ENCODE measurements at regions not wholly inside any gene's neighbourhood (a gene's known extent, or its start where the extent isn't known, plus 50 kb on each side); places are given as distances from the start of the nearest gene placed in this dataset.
"Not testable (repeated sequence)": the region's sequence is repeated elsewhere in the genome, so short reads cannot be mapped to it uniquely, and the experiment has no call there.

DNA sequence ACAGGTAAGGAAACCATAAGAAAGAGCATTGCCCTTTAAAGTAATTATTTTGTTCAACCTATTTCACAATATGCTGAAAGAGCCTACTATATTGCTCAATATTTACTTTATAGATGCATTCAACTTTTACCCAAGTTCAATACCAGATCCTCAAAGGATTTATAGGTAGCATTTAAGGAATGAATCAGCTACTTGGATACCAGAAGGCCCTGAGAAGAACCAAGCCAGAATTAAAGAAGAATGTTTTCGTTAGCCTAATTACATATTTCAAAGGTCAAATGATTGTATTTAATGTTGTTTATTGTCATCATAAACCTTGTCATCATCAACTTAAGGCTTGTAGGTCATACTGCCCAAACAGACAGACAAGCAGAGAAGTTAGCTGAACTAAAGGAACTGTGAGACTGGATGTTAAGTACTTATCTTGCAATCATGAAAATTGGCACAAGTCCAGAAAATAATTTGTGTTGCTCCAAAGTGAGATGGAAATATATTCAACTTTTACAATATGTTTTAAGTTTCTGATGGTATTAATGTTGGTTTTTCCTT lies 636.7 kb downstream of the RFPL4B start:
- DNase-seq (ENCODE audit: low read depth in 2 of 2): no peak

DNA sequence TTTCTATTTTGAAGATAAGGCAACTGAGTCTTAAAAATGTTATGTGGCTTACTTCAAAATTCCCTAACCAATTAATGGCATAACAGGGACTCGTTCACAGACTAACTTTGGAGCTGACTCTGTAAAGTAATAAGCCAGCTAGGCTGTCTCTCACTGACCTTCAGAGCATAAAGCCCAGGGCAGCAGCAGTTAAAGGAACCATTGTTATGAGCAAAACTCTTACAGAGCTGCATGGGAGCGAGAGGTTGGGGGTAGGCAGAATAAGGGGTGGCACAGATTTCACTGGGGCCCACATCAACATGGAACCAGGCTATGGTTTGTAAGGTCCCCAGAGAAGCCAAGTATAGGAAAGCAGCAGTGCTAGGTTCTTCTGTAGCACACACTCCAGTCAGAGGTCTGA lies 637.8 kb downstream of the RFPL4B start:
- DNase-seq (ENCODE audit: low read depth in 2 of 2): no peak

DNA sequence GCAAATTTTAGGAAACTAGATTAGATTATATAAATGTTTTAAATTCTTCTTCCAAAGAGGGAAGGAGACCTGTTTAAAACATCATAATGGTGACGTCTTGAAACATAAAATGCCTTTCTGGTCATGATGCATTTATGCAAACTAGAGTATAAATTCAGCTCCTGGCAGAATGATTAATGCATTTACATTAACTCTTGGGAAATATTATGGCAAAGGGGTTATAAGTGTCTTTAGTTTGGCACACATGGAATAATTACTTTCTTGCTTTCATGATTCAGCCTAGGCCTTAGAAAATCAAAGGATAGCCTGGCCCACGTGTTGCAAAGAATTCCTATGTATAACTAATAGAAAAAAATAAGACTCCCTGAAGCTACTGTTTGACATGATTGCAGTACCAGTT lies 639.2 kb downstream of the RFPL4B start:
- DNase-seq (ENCODE audit: low read depth in 2 of 2): no peak

DNA sequence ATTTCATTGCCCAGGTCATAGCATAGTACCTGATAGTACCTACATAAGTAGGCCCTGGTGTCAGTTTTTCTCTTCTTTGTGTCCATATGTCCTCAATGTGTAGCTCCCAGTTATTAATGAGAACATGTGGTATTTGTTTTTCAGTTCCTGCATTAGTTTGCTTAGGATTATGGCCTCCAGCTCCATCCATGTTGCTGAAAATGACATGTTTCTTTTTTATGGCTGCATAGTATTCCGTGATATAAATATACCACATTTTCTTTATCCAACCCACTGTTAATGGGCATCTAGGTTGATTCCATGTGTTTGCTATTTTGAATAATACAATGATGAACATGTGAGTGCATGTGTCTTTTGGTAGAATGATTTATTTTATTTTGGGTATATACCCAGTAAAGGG lies 641.6 kb downstream of the RFPL4B start:
- DNase-seq (ENCODE audit: low read depth in 2 of 2): no peak

DNA sequence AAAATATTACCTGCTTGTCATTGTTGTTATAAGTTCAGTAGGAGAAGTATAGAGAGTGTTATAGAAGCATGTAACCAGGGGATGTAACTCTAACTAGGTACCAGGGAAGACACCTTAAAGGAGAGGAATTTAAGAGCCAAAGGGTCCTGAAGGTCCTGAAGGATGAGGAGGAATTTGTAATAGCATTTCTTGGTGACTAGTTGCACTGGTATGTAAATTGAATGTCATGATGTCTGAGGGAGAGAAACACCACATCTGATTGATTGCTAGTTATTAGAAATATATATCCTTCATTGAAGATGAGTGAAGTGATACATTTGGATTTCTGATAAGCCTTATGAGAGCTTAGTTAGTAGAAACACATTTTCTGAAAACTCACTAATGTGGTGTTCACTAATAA lies 643.8 kb downstream of the RFPL4B start:
- DNase-seq (ENCODE audit: low read depth in 2 of 2): no peak

DNA sequence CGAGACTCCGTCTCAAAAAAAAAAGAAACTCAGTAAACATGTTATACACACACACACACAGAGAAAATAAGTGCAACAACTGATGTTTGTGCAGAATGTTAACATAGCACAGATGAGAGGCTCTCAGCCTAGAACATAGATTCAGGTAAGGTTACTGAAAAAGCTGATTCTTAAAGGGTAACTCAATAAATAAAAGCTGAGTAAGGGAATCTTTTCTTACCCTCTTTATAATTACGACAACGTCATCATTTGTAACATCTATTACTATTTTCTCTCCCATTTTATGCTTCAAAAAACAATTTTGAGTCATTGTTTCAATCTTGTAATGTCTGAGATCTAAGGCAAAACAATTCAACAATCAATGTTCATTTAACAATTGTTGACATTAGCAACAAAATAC lies 644.8 kb downstream of the RFPL4B start:
- no peak for DNase-seq (ENCODE audit: low read depth in 2 of 2)

DNA sequence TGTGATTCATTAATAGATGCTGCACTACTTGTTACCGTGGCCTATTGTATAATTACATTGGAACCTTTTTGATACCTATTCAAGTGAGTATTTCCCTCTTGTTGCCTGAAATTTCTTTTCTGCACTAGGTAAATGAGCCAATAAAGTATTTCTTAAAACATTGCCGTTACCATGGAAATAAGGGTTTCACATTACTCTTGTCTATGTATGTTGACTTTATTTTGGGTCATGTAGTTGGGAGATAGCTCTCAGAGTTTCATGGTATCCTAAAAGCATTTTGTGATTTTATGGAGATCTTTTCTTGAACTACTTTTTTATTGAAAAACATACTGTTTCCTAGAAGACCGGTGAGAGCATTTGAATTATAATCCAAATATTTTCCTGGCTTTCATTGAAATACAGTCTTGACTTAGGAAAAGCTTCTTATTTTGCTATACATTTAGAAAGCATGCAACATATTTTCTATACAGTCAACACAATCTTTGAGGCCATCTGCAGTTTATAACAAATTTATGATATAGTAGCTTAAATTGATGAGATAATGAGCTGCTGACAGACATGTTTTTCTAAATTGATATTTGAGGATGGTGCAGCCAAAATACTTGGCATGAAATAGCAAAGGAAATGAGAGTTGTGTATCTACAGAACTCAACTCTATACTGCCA lies 650.4 kb downstream of the RFPL4B start:
- no peak for DNase-seq (ENCODE audit: low read depth in 2 of 2)

DNA sequence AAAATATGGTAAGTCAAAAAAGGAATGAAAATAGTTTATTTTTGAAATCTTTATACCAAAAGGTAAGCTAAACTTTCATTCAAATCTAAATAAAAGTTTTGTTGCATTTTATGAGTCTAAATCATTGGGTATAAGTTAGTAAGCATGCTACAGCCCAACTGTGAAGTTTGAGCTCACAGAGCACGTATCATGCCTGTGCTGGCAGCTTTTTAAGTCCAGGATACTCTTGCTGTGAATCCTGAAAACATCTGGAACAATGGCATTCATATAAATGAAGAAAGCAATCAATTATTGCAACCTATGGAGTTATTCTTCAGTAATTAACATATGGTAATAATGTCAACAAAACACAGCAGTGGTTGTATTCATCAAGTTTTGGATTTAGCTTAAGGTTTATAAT lies 656.9 kb downstream of the RFPL4B start:
- DNase-seq (ENCODE audit: low read depth in 2 of 2): no peak

DNA sequence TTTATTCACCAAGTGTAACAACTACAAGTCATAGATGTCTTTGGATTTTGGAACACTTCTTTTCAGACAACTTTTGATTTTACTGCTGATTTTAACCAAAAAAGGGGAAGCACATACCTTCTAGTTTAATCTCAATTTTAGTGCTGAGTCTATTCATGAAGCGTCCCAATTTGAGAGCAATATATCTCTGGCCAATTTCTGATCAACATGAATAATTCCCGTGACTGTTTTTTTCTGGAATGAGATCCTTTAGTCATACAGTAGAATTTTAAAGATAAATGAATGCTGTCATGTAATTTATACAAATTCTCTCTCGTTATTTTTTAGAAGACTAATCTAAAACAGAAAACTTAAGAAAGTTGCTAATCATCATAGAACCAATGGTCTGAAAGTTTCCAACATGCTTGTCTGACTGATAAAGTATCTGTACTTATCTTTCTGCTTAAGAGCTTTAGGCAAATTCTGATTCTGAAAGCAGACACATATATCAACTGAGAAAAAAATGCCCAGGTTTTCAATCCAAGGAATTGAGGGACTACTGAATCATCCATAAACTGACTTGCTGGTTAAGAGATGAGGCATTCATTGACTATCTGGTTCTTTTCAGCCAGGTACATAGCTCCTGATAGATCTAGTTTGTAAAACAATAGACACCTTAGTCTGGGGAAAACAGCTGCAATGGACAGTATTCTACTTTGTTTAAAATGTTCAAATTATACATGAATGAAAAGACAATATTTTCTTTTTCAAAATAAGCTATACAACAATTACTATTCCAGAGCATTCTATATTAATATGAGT lies 657.5 kb downstream of the RFPL4B start:
- no peak for DNase-seq (ENCODE audit: low read depth in 2 of 2)

DNA sequence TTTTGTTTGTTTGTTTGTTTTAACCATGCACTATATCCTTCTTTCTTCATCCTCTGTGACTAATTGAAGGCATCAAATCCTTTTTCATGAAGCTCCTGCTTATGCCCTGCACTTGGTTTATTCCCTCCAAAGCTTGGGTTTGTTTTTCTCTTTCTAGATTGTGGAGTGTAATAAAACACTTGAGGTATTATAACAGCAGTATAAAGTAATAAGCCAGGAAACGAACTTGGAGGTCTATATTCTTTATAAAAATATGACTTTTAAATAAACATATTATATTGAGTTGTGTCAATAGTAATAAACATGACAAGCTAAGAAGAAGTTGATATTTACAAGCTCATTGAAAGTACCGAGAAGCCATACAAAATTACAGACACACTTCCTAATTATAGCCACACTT lies 659.4 kb downstream of the RFPL4B start:
- DNase-seq (ENCODE audit: low read depth in 2 of 2): no peak

DNA sequence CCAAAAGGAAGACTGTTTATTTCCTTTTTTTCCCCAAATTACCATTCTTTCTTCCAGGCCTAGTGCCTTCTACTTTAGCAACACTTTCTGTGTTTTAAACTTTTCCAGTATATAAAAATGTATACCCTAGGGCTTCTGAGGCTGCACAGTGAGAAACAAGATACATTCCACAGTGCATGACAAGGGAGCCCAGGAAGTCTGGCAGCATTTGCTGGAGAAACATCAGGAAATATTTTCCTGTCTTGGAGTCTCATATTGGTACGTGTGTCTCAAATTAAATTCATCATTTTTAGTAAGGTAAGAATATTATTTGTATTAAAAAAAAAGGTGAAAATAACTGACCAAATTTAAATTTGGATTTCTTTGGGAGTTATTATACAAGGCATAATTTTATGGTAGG lies 662.6 kb downstream of the RFPL4B start:
- no peak for DNase-seq (ENCODE audit: low read depth in 2 of 2)

DNA sequence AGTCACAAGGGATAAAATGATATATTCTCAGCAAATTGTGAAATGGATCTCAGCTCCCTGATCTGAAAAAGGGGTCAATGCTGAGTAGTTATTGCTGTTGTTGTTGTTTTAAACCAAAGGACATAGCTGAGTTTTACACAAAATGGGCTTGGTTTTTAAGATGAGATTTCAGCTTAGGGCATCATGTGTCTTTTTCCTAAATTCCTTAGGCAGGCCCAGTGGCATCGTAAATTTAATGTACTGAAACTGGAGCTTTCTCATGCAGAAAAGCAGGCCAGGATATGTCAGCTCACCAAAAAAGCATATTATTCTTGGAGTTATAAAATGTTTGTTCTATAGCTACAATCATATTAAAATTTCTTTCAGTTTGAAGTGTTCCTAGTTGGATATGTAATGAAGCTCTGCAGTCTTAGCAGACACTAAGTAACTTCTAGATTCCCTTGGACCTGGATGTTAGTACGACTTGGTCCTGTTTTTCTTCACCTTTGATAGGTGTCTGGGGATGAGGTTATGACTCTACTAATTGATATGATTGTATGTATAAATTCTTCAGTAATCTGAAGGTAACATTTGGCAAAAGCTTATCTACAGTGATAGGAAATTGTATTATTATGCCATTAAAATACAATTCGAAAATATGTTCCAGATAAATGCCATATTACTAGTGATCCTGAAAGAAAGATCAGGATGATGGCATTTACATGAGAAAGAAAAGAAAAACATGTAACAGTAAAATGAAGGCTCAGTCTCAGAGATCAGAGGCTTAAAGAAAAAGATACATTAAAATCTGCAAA lies 663.3 kb downstream of the RFPL4B start:
- no peak for DNase-seq (ENCODE audit: low read depth in 2 of 2)

DNA sequence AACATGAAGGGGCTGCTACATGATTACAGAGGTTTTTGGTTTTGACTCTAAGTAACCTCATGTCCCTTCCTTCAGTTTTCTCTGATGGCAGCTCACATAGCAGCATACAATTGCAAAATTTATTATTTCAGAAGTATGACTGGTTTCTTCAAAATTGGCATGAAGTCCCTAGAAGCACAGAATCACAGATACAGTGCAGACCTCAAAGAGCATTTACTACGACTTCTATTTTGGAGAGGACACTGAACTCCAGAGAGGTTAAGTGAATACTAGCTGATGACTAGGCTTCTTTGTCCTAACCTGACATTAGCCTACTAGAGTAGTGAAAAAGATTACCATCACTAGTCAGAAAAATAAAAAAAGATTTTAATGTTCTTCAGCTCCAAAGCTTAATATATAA lies 664.3 kb downstream of the RFPL4B start:
- no peak for DNase-seq (ENCODE audit: low read depth in 2 of 2)

DNA sequence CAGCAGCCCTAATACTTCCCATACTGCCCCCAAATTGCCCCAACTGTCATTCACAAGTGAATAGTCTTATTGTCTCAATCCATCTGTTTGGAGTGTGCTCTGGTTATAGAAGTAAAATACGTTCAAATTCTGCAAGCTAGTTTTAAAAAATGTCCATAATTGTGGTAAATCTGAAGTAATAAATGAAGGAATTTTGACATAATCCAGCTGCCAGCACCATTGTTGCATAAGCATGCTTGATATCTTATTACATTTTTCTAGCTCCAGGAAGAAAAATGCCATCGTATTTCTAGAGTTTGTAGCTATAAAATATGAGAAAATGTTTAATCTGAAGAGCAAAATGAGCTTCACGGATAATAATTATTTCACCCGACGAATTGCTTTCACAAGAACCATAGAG lies 664.7 kb downstream of the RFPL4B start:
- no peak for DNase-seq (ENCODE audit: low read depth in 2 of 2)

DNA sequence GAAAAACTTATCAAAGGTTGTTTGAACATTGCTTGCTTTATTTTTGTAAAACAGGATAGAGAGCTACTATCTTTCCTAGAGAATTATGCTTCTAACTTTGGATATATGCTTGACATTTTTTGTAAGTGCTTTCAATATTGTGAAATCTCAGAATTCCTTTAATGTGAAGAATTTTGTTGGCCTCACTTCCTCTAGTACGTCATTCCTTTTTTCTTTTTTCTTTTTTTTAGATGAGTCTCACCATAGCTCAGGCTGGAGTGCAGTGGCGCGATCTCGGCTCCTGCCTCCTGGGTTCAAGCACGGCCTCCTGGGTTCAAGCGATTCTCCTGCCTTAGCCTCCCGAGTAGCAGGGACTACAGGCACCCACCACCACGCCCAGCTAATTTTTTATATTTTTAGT lies 668.1 kb downstream of the RFPL4B start:
- no peak for DNase-seq (ENCODE audit: low read depth in 2 of 2)

DNA sequence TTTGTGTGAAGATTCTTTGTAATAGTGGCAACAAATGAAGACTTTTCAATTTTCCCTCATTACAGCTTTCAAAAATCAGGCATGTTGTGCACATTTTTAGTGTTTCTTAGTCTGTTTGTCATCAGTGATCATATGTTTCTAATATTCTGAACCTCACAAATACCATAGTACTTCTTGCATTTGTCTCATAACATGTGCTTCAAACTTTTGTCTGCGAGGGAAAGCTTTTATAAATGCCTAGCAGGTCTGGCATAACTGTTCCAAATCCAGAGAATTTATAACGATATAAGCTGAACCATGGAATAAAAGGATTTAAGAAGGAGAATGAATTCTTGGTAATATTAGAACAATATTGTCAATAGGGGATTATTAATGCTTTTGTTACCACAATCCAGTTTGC lies 670.2 kb downstream of the RFPL4B start:
- DNase-seq (ENCODE audit: low read depth in 2 of 2): no peak

DNA sequence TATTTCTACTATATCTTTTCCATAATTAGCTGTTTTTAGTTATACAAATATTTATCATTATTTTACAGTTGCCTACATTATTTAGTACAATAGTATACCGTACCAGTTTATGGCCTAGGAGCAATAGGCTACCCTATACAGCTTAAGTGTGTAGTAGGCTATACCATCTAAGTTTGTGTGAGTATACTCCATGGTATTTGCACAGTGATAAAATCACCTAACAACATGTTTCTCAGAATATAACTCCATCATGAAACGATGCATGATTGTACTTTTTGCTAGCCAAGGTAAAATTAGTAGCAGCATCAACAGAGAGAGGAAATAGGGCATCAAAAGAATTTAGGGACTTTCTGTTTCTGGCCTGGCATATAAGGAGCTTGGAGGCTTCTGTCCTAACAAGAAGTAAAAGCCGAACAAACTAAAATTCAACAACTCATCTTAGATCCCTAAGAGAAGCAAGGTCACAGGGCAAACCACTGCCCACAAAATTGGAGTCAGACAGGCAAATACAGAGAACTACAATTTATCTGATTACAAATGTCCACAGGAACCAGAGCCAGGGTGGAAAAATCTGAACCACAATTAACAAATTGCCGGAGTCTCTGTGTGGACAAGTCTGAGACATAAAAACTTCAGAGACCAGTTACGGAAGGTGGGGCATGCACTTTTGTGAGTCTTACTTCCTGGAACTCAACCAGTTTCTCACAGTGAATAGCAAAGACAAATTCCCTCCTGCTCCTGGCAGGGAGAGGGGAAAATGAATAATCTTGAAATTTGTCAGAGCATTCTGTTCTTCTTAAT lies 671.4 kb downstream of the RFPL4B start:
- no peak for DNase-seq (ENCODE audit: low read depth in 2 of 2)

DNA sequence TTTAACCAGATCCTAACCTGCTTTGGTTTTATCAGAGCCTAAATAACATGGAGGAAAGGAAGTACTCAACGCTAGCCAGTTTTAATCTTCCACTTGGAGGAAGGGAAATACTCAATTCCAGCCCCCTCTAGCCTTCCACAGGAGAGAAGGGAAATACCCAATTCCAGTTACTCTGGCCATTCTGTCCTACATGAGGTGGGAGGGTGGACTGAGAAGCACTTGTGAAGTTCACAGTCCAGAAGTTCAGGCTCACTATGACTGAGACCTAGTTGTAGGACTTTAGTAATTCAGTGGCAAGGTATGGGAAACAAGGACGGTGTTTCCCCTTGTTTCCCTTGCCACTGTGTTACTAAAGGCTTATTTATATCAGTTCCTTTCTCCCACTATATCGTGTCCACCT lies 672.0 kb downstream of the RFPL4B start:
- no peak for DNase-seq (ENCODE audit: low read depth in 2 of 2)

DNA sequence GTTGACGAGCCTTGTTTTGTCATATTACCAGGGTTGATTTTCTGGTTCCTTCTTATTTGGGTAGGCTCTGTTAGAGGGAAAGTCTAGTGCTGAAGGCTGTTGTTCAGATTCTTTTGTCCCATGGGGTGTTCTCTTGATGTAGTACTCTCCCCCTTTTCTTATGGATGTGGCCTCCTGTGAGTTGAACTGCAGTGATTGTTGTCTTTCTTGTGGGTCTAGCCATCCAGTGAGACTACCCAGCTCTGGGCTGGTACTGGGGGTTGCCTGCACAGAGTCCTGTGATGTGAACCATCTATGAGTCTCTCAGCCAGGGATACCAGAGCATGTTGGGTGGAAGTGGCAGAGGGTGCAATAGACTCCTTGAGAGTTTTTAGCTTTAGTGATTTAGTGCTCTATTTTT lies 680.6 kb downstream of the RFPL4B start:
- DNase-seq (ENCODE audit: low read depth in 2 of 2): no peak

DNA sequence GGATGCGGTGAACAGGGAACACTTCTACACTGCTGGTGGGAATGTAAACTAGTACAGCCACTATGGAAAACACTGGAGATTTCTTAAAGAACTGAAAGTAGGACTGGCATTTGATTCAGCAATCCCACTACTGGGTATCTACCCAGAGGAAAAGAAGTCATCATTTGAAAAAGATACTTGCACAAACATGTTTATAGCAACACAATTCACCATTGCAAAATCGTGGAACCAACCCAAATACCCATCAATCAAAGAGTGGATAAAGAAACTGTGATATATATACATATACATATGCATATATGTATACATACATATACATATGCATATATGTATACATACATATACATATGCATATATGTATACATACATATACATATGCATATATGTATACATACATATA lies 682.0 kb downstream of the RFPL4B start:
- not testable (repeated sequence) for DNase-seq (ENCODE audit: low read depth in 2 of 2)

DNA sequence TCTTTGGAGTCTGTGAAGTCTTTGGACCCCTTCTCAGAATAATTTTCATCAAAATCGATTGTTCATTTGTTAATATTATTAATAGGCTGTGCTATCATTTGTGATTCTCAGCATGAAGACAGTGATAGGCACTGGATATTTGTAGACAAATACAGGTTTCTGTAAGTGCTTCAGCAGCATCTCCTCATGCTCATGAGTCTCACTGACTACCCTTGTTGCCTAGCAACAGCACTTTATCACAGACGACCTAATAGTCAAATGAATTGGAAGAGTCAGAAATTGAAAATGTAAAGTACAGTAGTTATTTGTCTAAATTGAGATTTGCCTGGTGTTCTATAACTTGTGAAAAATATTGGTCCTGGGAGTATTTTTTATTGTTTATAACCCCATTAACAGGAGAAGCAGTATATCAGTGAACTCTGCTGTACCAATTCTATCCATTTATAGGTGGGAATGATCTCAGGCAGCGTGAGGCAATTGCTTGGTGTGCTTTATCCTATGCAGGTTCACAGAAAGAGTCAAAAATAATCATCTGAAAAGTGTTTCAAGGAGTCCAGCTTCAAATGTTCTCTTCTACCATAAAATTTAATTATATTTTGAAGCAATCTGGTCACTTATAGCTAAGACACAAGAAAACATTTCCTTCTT lies 684.6 kb downstream of the RFPL4B start:
- no peak for DNase-seq (ENCODE audit: low read depth in 2 of 2)

Measured in stimulated activated CD8-positive, alpha-beta memory T cell treated with anti-CD3 and anti-CD28 coated beads, Interleukin-7, amount 100 ng/mL, for 4 hours (primary cell).